H1 (cell line): ENCODE measurements at regions not wholly inside any gene's neighbourhood (a gene's known extent, or its start where the extent isn't known, plus 50 kb on each side); places are given as distances from the start of the nearest gene placed in this dataset.

ENCODE experiments used
- CTCF ChIA-PET: fragments of 300-600 bp; sonication (Branson Sonifier 250); formaldehyde crosslinking; loops from one replicate; lab custom pipeline; 2021; ENCODE audit not compliant: partially characterized antibody; lab: Charles Lee
- POLR2A ChIA-PET: fragments of 300-600 bp; sonication (Branson Sonifier 250); formaldehyde crosslinking; loops from one replicate; lab custom pipeline; 2021; ENCODE audit warnings: inconsistent platforms; ENCODE audit not compliant: partially characterized antibody; lab: Charles Lee
- DNase-seq, 2 experiments: peaks; one replicate each; pipeline versions ENCODE4 v3.0.0 to v3.0.0-alpha.2; 2010 to 2022; ENCODE audit warnings: low spot score in 2 of 2, low read depth in 1 of 2, mixed read lengths in 1 of 2
- FAIRE-seq: peaks from 2 replicates; lab custom pipeline; 2011; peaks lifted over from hg19 to GRCh38; lab: Jason Lieb, UNC
- H2AFZ ChIP-seq: 2 replicates; pipeline ENCODE4 v1.8.1; 2012; ENCODE audit warnings: low read length, inconsistent platforms
- H2AK5ac ChIP-seq: 2 replicates; pipeline ENCODE4 v1.6.1; 2013; ENCODE audit warnings: low read depth, low read length
- H2BK120ac ChIP-seq: replicated peaks from 2 replicates; pipeline ENCODE3; 2013; ENCODE audit warnings: low read depth, low read length, inconsistent platforms
- H2BK12ac ChIP-seq: 2 replicates; pipeline ENCODE4 v1.6.1; 2013; ENCODE audit warnings: low read depth, low read length
- H2BK15ac ChIP-seq: 2 replicates; pipeline ENCODE4 v1.6.1; 2013; ENCODE audit warnings: low read length
- H2BK20ac ChIP-seq: 2 replicates; pipeline ENCODE4 v1.6.1; 2013; ENCODE audit warnings: low read length
- H2BK5ac ChIP-seq: 2 replicates; pipeline ENCODE4 v1.6.1; 2013; ENCODE audit warnings: low read depth, low read length
- H3K14ac ChIP-seq: 2 replicates; pipeline ENCODE4 v1.6.1; 2013; ENCODE audit warnings: inconsistent platforms; ENCODE audit not compliant: insufficient read length
- H3K18ac ChIP-seq: 2 replicates; pipeline ENCODE4 v1.6.1; 2013; ENCODE audit warnings: low read length; ENCODE audit errors: extremely low read depth
- H3K23ac ChIP-seq: 2 replicates; pipeline ENCODE4 v1.6.1; 2013; ENCODE audit warnings: inconsistent platforms; ENCODE audit not compliant: insufficient read length
- H3K23me2 ChIP-seq: 2 replicates; pipeline ENCODE4 v1.6.1; 2013; ENCODE audit warnings: low read depth, low read length
- H3K27ac ChIP-seq: 2 replicates; pipeline ENCODE4 v1.6.1; 2011; ENCODE audit warnings: low read depth, low read length, inconsistent platforms
- H3K27me3 ChIP-seq, 4 experiments: replicated peaks in 1 of 4; 1 replicate in 1 of 4; 2 replicates in 3 of 4; pipeline versions ENCODE4 v1.6.1 to v1.8.1; 2011 to 2013; ENCODE audit warnings: low read length in 3 of 4, mild to moderate bottlenecking in 3 of 4, inconsistent platforms in 2 of 4, mixed read lengths in 2 of 4, moderate library complexity in 1 of 4; ENCODE audit not compliant: control insufficient read depth in 3 of 4, insufficient read depth in 3 of 4; ENCODE audit errors: extremely low read depth in 1 of 4
- H3K36me3 ChIP-seq, 4 experiments: 2 replicates each; pipeline versions ENCODE4 v1.6.1 to v1.8.1; 2011 to 2013; ENCODE audit warnings: mild to moderate bottlenecking in 4 of 4, low read length in 3 of 4, moderate library complexity in 2 of 4, control low read depth in 1 of 4, inconsistent platforms in 1 of 4; ENCODE audit not compliant: insufficient read depth in 4 of 4, control insufficient read depth in 2 of 4
- H3K4ac ChIP-seq: replicated peaks from 2 replicates; pipeline ENCODE3; 2013; ENCODE audit warnings: low read length, low read depth, mixed read lengths, inconsistent platforms; ENCODE audit not compliant: insufficient read length
- H3K4me1 ChIP-seq, 4 experiments: replicated peaks in 1 of 4; 1 replicate in 1 of 4; 2 replicates in 3 of 4; pipeline versions ENCODE4 v1.6.1 to v1.8.1; 2011 to 2013; ENCODE audit warnings: low read length in 3 of 4, inconsistent platforms in 2 of 4, mixed read lengths in 1 of 4; ENCODE audit not compliant: insufficient read depth in 4 of 4, control insufficient read depth in 3 of 4
- H3K4me2 ChIP-seq, 2 experiments: 2 replicates each; pipeline versions ENCODE4 v1.6.1 to v1.8.1; 2011 to 2013; ENCODE audit warnings: low read depth in 2 of 2, low read length in 2 of 2, control low read depth in 1 of 2, inconsistent platforms in 1 of 2, mild to moderate bottlenecking in 1 of 2; ENCODE audit not compliant: insufficient read depth in 1 of 2
- H3K4me3 ChIP-seq, 4 experiments: fragments of 200-600, 300-600 bp in 1 of 4; sonication (generic), shearing (Covaris generic), sonication (Bioruptor Twin) in 1 of 4; 2 replicates each; pipeline versions ENCODE4 v1.5.1 to v1.8.1; 2011 to 2016; ENCODE audit warnings: low read length in 4 of 4, low read depth in 3 of 4, control low read depth in 2 of 4, inconsistent platforms in 2 of 4, mild to moderate bottlenecking in 2 of 4, mixed read lengths in 1 of 4, moderate library complexity in 1 of 4; ENCODE audit not compliant: insufficient read depth in 2 of 4; ENCODE audit errors: extremely low read depth in 1 of 4
- H3K56ac ChIP-seq: replicated peaks from 2 replicates; pipeline ENCODE3; 2013; ENCODE audit warnings: low read depth, mild to moderate bottlenecking, mixed read lengths, low read length, inconsistent platforms; ENCODE audit not compliant: insufficient read length
- H3K79me1 ChIP-seq: 2 replicates; pipeline ENCODE4 v1.6.1; 2013; ENCODE audit warnings: low read depth, low read length, control low read depth
- H3K79me2 ChIP-seq, 2 experiments: 2 replicates each; pipeline versions ENCODE4 v1.6.1 to v1.8.1; 2012 to 2013; ENCODE audit warnings: low read length in 2 of 2, mild to moderate bottlenecking in 2 of 2, inconsistent platforms in 1 of 2; ENCODE audit not compliant: insufficient read depth in 2 of 2, control insufficient read depth in 1 of 2
- H3K9ac ChIP-seq, 4 experiments: replicated peaks in 1 of 4; 1 replicate in 1 of 4; 2 replicates in 3 of 4; pipeline versions ENCODE4 v1.6.1 to v1.8.1; 2011 to 2013; ENCODE audit warnings: low read depth in 3 of 4, low read length in 3 of 4, control low read depth in 2 of 4, mild to moderate bottlenecking in 2 of 4, moderate library complexity in 2 of 4, inconsistent platforms in 1 of 4; ENCODE audit errors: extremely low read depth in 1 of 4
- H3K9me3 ChIP-seq, 2 experiments: 2 replicates each; pipeline versions ENCODE4 v1.6.1 to v1.8.1; 2012 to 2013; ENCODE audit warnings: mild to moderate bottlenecking in 2 of 2, moderate library complexity in 2 of 2, control low read depth in 1 of 2, inconsistent platforms in 1 of 2, low read depth in 1 of 2, low read length in 1 of 2, mixed read lengths in 1 of 2; ENCODE audit not compliant: insufficient read depth in 2 of 2
- H4K20me1 ChIP-seq, 2 experiments: replicated peaks in 1 of 2; 2 replicates each; pipeline versions ENCODE3 to v1.8.1; 2011 to 2013; ENCODE audit warnings: inconsistent platforms in 2 of 2, low read length in 2 of 2, mild to moderate bottlenecking in 1 of 2; ENCODE audit not compliant: insufficient read depth in 2 of 2, control insufficient read depth in 1 of 2
- H4K5ac ChIP-seq: 2 replicates; pipeline ENCODE4 v1.6.1; 2013; ENCODE audit warnings: low read length, low read depth, mixed read lengths, inconsistent platforms; ENCODE audit not compliant: insufficient read length
- H4K8ac ChIP-seq: 2 replicates; pipeline ENCODE4 v1.8.0; 2013; ENCODE audit warnings: mild to moderate bottlenecking, moderate library complexity, low read length, inconsistent platforms; ENCODE audit not compliant: insufficient read depth; ENCODE audit errors: extremely low read depth
- H4K91ac ChIP-seq: replicated peaks from 2 replicates; pipeline ENCODE3; 2013; ENCODE audit warnings: low read length, mixed read lengths, inconsistent platforms; ENCODE audit not compliant: insufficient read length
- ASH2L ChIP-seq: fragments of 200-600, 300-600 bp; sonication (generic); IDR thresholded peaks from one replicate; pipeline ENCODE4 v1.7.1; 2017; ENCODE audit warnings: low read length
- ATF3 ChIP-seq: IDR thresholded peaks from 2 replicates; pipeline ENCODE4 v1.6.1; 2011; ENCODE audit warnings: low read depth, mild to moderate bottlenecking, low read length; ENCODE audit not compliant: insufficient read depth
- BRCA1 ChIP-seq: IDR thresholded peaks from 2 replicates; pipeline ENCODE4 v1.6.1; 2012; ENCODE audit warnings: low read depth, low read length, improper control_type of control experiment
- CTCF ChIP-seq, 3 experiments: IDR thresholded peaks; 1 replicate in 2 of 3; 2 replicates in 1 of 3; pipeline versions ENCODE4 v1.5.1 to v1.6.1; 2011; ENCODE audit warnings: low read length in 3 of 3, mild to moderate bottlenecking in 3 of 3, inconsistent platforms in 2 of 3, low read depth in 1 of 3, moderate library complexity in 1 of 3; ENCODE audit not compliant: insufficient read depth in 1 of 3; ENCODE audit errors: control extremely low read depth in 1 of 3
- FOSL1 ChIP-seq: IDR thresholded peaks from 2 replicates; pipeline ENCODE4 v1.6.1; 2011; ENCODE audit warnings: mild to moderate bottlenecking, low read depth, low read length, moderate library complexity; ENCODE audit not compliant: insufficient read depth
- JUN ChIP-seq: IDR thresholded peaks from 2 replicates; pipeline ENCODE4 v1.6.1; 2011; ENCODE audit warnings: low read depth, mild to moderate bottlenecking, improper control_type of control experiment, low read length
- KDM4A ChIP-seq: IDR thresholded peaks from one replicate; pipeline ENCODE4 v1.7.1; 2012; ENCODE audit warnings: low read depth, mild to moderate bottlenecking, moderate library complexity, low read length, inconsistent platforms; ENCODE audit not compliant: severe bottlenecking
- SAP30 ChIP-seq: fragments of 300-600 bp; sonication (generic); IDR thresholded peaks from 2 replicates; pipeline ENCODE4 v1.7.1; 2012; ENCODE audit warnings: low read length, moderate library complexity, mild to moderate bottlenecking, inconsistent platforms; ENCODE audit not compliant: insufficient read depth, insufficient replicate concordance
- SP4 ChIP-seq: IDR thresholded peaks from 2 replicates; pipeline ENCODE4 v1.6.1; 2012; ENCODE audit warnings: low read length, inconsistent platforms
- TBP ChIP-seq: IDR thresholded peaks from 2 replicates; pipeline ENCODE4 v1.6.1; 2011; ENCODE audit warnings: low read depth, low read length, improper control_type of control experiment
- WGBS, 2 experiments: shearing (Covaris generic) in 1 of 2; methylation state at CpG; one replicate each; pipeline versions ENCODE4 v1.1.6 to v1.1.7; 2013 to 2015; ENCODE audit warnings: low lambda C conversion rate in 2 of 2, mixed read lengths in 2 of 2, inconsistent platforms in 1 of 2, low coverage in 1 of 2, missing lambda C conversion rate in 1 of 2; ENCODE audit not compliant: insufficient replicate concordance in 2 of 2, insufficient coverage in 1 of 2, insufficient read length in 1 of 2; ENCODE audit errors: extremely low coverage in 1 of 2, missing lambda C conversion rate in 1 of 2; 5-methylcytosine and 5-hydroxymethylcytosine counted together

- FAIRE-seq (no peak), DNase-seq (no peak)
- H3K79me2 ChIP-seq, result no peaks in the 10 kb centered on the region
- no peak overlapping the region for H3K18ac ChIP-seq
- H3K9me3 ChIP-seq, result no peaks in the 10 kb centered on the region
- H4K8ac ChIP-seq, result no peak overlapping the region
- H3K23me2 ChIP-seq, result no peaks in the 10 kb centered on the region
- H3K14ac ChIP-seq, result no peak overlapping the region
- H2AFZ ChIP-seq, result peak overlapping the region; percentile 79; the same call in 1 of the 2 replicates
- H2AK5ac ChIP-seq, result no peak overlapping the region
- no peak overlapping the region for H3K23ac ChIP-seq
- no peak overlapping the region for H4K5ac ChIP-seq
- H3K4me2 ChIP-seq, result no peak overlapping the region
- H3K79me1 ChIP-seq, result no peaks in the 10 kb centered on the region
- H3K9ac ChIP-seq, result no peak overlapping the region
- H2BK12ac ChIP-seq, result no peak overlapping the region
- H2BK15ac ChIP-seq, result no peak overlapping the region
- H2BK20ac ChIP-seq, result no peak overlapping the region
- no peak overlapping the region for H3K27ac ChIP-seq
- H2BK5ac ChIP-seq, result no peak overlapping the region
- no peak overlapping the region for H4K91ac ChIP-seq
- H3K4me3 ChIP-seq, result no peak overlapping the region
- 95% methylated on average over 8 of the region's 8 CpGs; no CpG with 5 or more reads in 1 of the 2 experiments for WGBS, 2 experiments
- H3K4me1 ChIP-seq, result no peaks in the 10 kb centered on the region
- ChIA-PET CTCF (interaction anchor here (1.4 kb wide), 1 partner anchor 330 kb away, joined by 5 read pairs; no protein-coding TSS in a partner anchor), POLR2A (no interaction called here)
- H2BK120ac ChIP-seq, result no peak overlapping the region
- TF ChIP-seq ASH2L (no peak), TBP (no peak), ATF3 (no peak), KDM4A (no peak), CTCF (IDR thresholded peaks at IDR 0.05; ENCODE audit: control extremely low read depth in 1 of 3, insufficient read depth in 1 of 3, low read depth in 1 of 3, low read length in 3 of 3) (no peak), JUN (no peak), BRCA1 (no peak), SAP30 (no peak), FOSL1 (no peak), SP4 (no peak)
- H3K56ac ChIP-seq, result no peak overlapping the region
- no peak overlapping the region for H3K4ac ChIP-seq
- no peaks in the 10 kb centered on the region for H3K36me3 ChIP-seq
- H3K27me3 ChIP-seq, result no peaks in the 10 kb centered on the region
- no peaks in the 10 kb centered on the region for H4K20me1 ChIP-seq
These were observed 324.3 kb upstream of the PCDH10 start for GRCh38 chr4:132824761-132825160.
